ENCODE measurements at regions not wholly inside any gene's neighbourhood (a gene's known extent, or its start where the extent isn't known, plus 50 kb on each side); places are given as distances from the start of the nearest gene placed in this dataset.

DNA sequence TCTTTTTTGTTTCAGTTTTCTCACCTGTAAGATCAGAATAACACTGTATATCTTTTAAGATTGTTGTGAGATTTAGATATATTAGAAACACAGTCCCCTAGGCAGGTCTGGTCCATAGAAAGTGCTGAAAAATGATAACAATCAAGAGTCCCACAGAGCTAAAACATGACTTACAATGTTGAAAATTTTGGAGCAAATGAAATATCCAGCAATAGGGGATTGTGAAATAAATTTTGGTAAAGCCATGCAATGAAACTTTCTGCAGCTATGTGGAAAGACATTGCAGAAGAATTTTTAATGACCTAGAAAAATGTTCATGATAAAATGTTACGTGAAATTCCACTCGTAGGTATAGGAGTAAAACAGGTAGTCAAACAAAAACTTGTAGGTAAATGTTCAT lies 127.6 kb upstream of the SERPINE2 start:
- Histone ChIP-seq H2AFZ (ENCODE audit: low read length) (no peak overlapping the region), H3K79me2 (ENCODE audit: insufficient read depth, low read length) (no peaks in the 10 kb centered on the region), H3K27me3 (ENCODE audit: insufficient read depth, low read length, poor library complexity, severe bottlenecking) (no peaks in the 10 kb centered on the region), H3K9me3 (ENCODE audit: insufficient read depth, low read depth, low read length) (no peaks in the 10 kb centered on the region), H3F3A (ENCODE audit: low read depth) (no peaks in the 10 kb centered on the region), H3K4me1 (ENCODE audit: insufficient read depth, low read length, poor library complexity, severe bottlenecking) (no peaks in the 10 kb centered on the region), H3K9ac (ENCODE audit: low read depth, low read length, poor library complexity, severe bottlenecking) (no peak overlapping the region), H3K4me2 (ENCODE audit: low read depth, low read length, poor library complexity, severe bottlenecking) (no peak overlapping the region), H4K20me1 (ENCODE audit: insufficient read depth, low read length, poor library complexity, severe bottlenecking) (no peaks in the 10 kb centered on the region), H3K4me3 (ENCODE audit: low read length, poor library complexity, severe bottlenecking) (no peak overlapping the region), H3K36me3 (ENCODE audit: insufficient read depth, low read length) (no peaks in the 10 kb centered on the region), H3K9me2 (replicated peaks; ENCODE audit: low read depth, low read length) (0 out of 2 replicates have a peak, but pooled peaks cover 3% of the 10 kb centered on the region)
- TF ChIP-seq, protein P1, sequence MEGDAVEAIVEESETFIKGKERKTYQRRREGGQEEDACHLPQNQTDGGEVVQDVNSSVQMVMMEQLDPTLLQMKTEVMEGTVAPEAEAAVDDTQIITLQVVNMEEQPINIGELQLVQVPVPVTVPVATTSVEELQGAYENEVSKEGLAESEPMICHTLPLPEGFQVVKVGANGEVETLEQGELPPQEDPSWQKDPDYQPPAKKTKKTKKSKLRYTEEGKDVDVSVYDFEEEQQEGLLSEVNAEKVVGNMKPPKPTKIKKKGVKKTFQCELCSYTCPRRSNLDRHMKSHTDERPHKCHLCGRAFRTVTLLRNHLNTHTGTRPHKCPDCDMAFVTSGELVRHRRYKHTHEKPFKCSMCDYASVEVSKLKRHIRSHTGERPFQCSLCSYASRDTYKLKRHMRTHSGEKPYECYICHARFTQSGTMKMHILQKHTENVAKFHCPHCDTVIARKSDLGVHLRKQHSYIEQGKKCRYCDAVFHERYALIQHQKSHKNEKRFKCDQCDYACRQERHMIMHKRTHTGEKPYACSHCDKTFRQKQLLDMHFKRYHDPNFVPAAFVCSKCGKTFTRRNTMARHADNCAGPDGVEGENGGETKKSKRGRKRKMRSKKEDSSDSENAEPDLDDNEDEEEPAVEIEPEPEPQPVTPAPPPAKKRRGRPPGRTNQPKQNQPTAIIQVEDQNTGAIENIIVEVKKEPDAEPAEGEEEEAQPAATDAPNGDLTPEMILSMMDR (conservative IDR thresholded peaks at IDR 0.05; ENCODE audit: low read length): no peak
- no peak for TF ChIP-seq EZH2phosphoT487 (IDR thresholded peaks at IDR 0.05; ENCODE audit: borderline replicate concordance)

DNA sequence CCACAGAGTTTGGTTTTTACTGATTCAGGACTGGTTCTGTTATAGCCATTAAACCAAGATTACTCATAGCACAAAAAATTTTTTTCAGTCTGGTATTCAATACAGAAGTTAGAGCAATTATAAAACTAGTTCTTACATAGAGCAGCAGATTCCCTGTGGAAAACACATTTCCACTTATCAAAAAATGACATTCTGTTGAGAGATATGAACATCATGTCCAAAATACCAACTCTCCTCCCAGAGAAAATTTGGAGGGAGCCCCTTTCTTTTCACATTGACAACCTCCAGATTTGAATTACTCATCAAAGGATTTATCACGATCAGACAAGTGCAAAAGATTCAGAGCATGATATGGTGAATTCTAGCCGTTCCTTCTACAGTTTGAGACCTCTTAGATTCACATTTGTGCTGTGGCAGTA lies 126.8 kb upstream of the SERPINE2 start:
- Histone ChIP-seq H3K4me1 (ENCODE audit: insufficient read depth, low read length, poor library complexity, severe bottlenecking) (no peaks in the 10 kb centered on the region), H3K27me3 (ENCODE audit: insufficient read depth, low read length, poor library complexity, severe bottlenecking) (no peaks in the 10 kb centered on the region), H3K36me3 (ENCODE audit: insufficient read depth, low read length) (no peaks in the 10 kb centered on the region), H3K9me3 (ENCODE audit: insufficient read depth, low read depth, low read length) (no peaks in the 10 kb centered on the region), H4K20me1 (ENCODE audit: insufficient read depth, low read length, poor library complexity, severe bottlenecking) (no peaks in the 10 kb centered on the region), H3K4me2 (ENCODE audit: low read depth, low read length, poor library complexity, severe bottlenecking) (no peak overlapping the region), H2AFZ (ENCODE audit: low read length) (no peak overlapping the region), H3K79me2 (ENCODE audit: insufficient read depth, low read length) (no peaks in the 10 kb centered on the region), H3K9ac (ENCODE audit: low read depth, low read length, poor library complexity, severe bottlenecking) (no peak overlapping the region), H3K9me2 (replicated peaks; ENCODE audit: low read depth, low read length) (0 out of 2 replicates have a peak, but pooled peaks cover 3% of the 10 kb centered on the region), H3F3A (ENCODE audit: low read depth) (no peaks in the 10 kb centered on the region), H3K4me3 (ENCODE audit: low read length, poor library complexity, severe bottlenecking) (no peak overlapping the region)
- no peak for TF ChIP-seq EZH2phosphoT487 (IDR thresholded peaks at IDR 0.05; ENCODE audit: borderline replicate concordance)
- TF ChIP-seq, protein P1 (conservative IDR thresholded peaks at IDR 0.05; ENCODE audit: low read length): no peak

DNA sequence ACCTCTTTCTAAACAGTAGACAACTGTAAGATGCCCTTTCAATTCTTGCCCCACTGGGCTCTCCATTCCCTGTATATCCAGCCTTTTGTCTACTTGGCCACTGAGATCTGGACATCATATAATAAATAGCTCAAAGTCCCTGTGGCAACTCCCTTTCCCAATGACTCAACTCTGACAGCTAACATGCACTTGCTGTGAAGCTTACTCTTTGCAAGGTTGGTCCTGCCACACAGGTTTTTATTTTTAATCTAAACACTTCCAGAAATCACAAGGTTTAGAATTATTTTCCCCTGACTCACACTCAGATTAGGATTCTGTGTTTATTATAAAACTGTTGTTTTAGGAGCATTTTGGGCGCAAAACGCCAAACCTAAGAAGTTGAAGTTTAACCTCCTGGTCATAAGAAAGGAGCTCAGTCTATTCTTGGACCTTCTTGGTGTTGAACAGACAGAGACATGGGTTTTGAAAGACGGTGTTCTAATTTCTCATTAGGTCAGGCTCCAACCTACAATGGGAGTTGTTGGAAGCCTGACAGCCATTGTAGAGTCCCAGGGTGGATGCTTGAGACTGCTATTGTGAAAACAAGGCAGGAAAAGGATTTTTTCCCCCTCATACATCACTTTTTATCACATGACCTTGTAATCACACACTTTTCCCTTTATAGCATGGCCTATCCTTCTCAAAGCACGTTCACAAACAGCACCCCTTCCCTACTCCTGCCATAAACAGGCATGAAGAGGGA lies 124.7 kb upstream of the SERPINE2 start:
- H4K20me1 ChIP-seq (ENCODE audit: insufficient read depth, low read length, poor library complexity, severe bottlenecking): no peaks in the 10 kb centered on the region
- H3F3A ChIP-seq (ENCODE audit: low read depth): no peaks in the 10 kb centered on the region
- H3K9me3 ChIP-seq (ENCODE audit: insufficient read depth, low read depth, low read length): no peaks in the 10 kb centered on the region
- TF ChIP-seq, protein P1 (conservative IDR thresholded peaks at IDR 0.05; ENCODE audit: low read length): no peak
- TF ChIP-seq EZH2phosphoT487 (IDR thresholded peaks at IDR 0.05; ENCODE audit: borderline replicate concordance): no peak
- H3K36me3 ChIP-seq (ENCODE audit: insufficient read depth, low read length): no peaks in the 10 kb centered on the region
- H3K4me2 ChIP-seq (ENCODE audit: low read depth, low read length, poor library complexity, severe bottlenecking): no peak overlapping the region
- H3K9me2 ChIP-seq (replicated peaks; ENCODE audit: low read depth, low read length): 0 out of 2 replicates have a peak, but pooled peaks cover 3% of the 10 kb centered on the region
- H3K4me3 ChIP-seq (ENCODE audit: low read length, poor library complexity, severe bottlenecking): no peak overlapping the region
- no peaks in the 10 kb centered on the region for H3K4me1 ChIP-seq (ENCODE audit: insufficient read depth, low read length, poor library complexity, severe bottlenecking)
- no peaks in the 10 kb centered on the region for H3K79me2 ChIP-seq (ENCODE audit: insufficient read depth, low read length)
- no peaks in the 10 kb centered on the region for H3K27me3 ChIP-seq (ENCODE audit: insufficient read depth, low read length, poor library complexity, severe bottlenecking)
- H2AFZ ChIP-seq (ENCODE audit: low read length): no peak overlapping the region
- no peak overlapping the region for H3K9ac ChIP-seq (ENCODE audit: low read depth, low read length, poor library complexity, severe bottlenecking)
